WTC11 (cell line): ENCODE measurements at regions not wholly inside any gene's neighbourhood (a gene's known extent, or its start where the extent isn't known, plus 50 kb on each side); places are given as distances from the start of the nearest gene placed in this dataset.

ENCODE experiments used
- ATAC-seq: fragments of 200-7000 bp; cut with Tn5 transposase; 2 replicates; pipeline ENCODE4 v1.10.0; 2021; ENCODE audit warnings: mild to moderate bottlenecking, moderate library complexity
- CTCF ChIA-PET: fragments of 300-600 bp; sonication (Branson Sonifier 250); formaldehyde crosslinking; loops from one replicate; lab custom pipeline; 2021; ENCODE audit warnings: antibody characterized with exemption; lab: Charles Lee
- POLR2A ChIA-PET: fragments of 350-600 bp; sonication (Branson Sonifier 250); formaldehyde crosslinking; loops from one replicate; lab custom pipeline; 2021; ENCODE audit warnings: antibody characterized with exemption; lab: Charles Lee
- DNase-seq: peaks from one replicate; pipeline ENCODE4 v3.0.0; 2021; ENCODE audit warnings: low spot score
- H3K27ac Mint-ChIP-seq: 2 replicates; pipeline ENCODE4 v1.8.0; 2021; ENCODE audit warnings: mixed read lengths
- H3K27me3 Mint-ChIP-seq: 2 replicates; pipeline ENCODE4 v1.8.0; 2021; ENCODE audit warnings: low read depth, mild to moderate bottlenecking, moderate library complexity, mixed read lengths
- H3K36me3 Mint-ChIP-seq: 2 replicates; pipeline ENCODE4 v1.8.0; 2021; ENCODE audit warnings: mixed read lengths
- H3K4me1 Mint-ChIP-seq: 2 replicates; pipeline ENCODE4 v1.8.0; 2022; ENCODE audit warnings: mixed read lengths
- H3K4me3 Mint-ChIP-seq: 2 replicates; pipeline ENCODE4 v1.8.0; 2021; ENCODE audit warnings: mild to moderate bottlenecking, moderate library complexity, mixed read lengths
- H3K9me3 Mint-ChIP-seq: 2 replicates; pipeline ENCODE4 v1.8.0; 2021; ENCODE audit warnings: mixed read lengths
- AFF4 ChIP-seq: sonication (generic); formaldehyde crosslinking; IDR thresholded peaks from 2 replicates; pipeline ENCODE4 v1.8.1; 2023; ENCODE audit warnings: mild to moderate bottlenecking, missing genetic modification reagents, borderline replicate concordance
- AR ChIP-seq: fragments of 250-450 bp; sonication (Bioruptor Pico); IDR thresholded peaks from 2 replicates; pipeline ENCODE4 v1.9.0; 2021; ENCODE audit warnings: mild to moderate bottlenecking
- CREM ChIP-seq: sonication (generic); formaldehyde crosslinking; IDR thresholded peaks from 2 replicates; pipeline ENCODE4 v1.8.1; 2022; ENCODE audit warnings: mild to moderate bottlenecking, missing genetic modification reagents, moderate library complexity
- E2F4 ChIP-seq: sonication (generic); formaldehyde crosslinking; IDR thresholded peaks from 2 replicates; pipeline ENCODE4 v1.8.1; 2022; ENCODE audit warnings: low read depth, mild to moderate bottlenecking, moderate library complexity, missing genetic modification reagents, borderline replicate concordance
- FOXK1 ChIP-seq: sonication (generic); formaldehyde crosslinking; IDR thresholded peaks from 2 replicates; pipeline ENCODE4 v1.8.0; 2022; ENCODE audit warnings: mild to moderate bottlenecking, moderate library complexity, missing genetic modification reagents
- JAZF1 ChIP-seq: fragments of 250-450 bp; sonication (Bioruptor Pico); IDR thresholded peaks from 2 replicates; pipeline ENCODE4 v1.9.0; 2021; ENCODE audit warnings: moderate library complexity, mild to moderate bottlenecking, inconsistent platforms
- MLX ChIP-seq: sonication (generic); formaldehyde crosslinking; IDR thresholded peaks from 2 replicates; pipeline ENCODE4 v1.8.1; 2023; ENCODE audit warnings: mild to moderate bottlenecking, missing genetic modification reagents, moderate library complexity
- NFE2L1 ChIP-seq: sonication (generic); formaldehyde crosslinking; IDR thresholded peaks from 2 replicates; pipeline ENCODE4 v1.8.1; 2023; ENCODE audit warnings: missing genetic modification reagents
- NFYB ChIP-seq: sonication (generic); formaldehyde crosslinking; conservative IDR thresholded peaks from 2 replicates; pipeline ENCODE4 v1.8.0; 2022; ENCODE audit warnings: low read depth, missing genetic modification reagents
- PRDM15 ChIP-seq: sonication (generic); formaldehyde crosslinking; IDR thresholded peaks from 2 replicates; pipeline ENCODE4 v1.8.0; 2022; ENCODE audit warnings: missing genetic modification reagents
- SMAD3 ChIP-seq: sonication (generic); formaldehyde crosslinking; IDR thresholded peaks from 2 replicates; pipeline ENCODE4 v1.8.0; 2022; ENCODE audit warnings: missing genetic modification reagents, mild to moderate bottlenecking, borderline replicate concordance
- TEAD4 ChIP-seq: sonication (generic); formaldehyde crosslinking; IDR thresholded peaks from 2 replicates; pipeline ENCODE4 v1.8.0; 2022; ENCODE audit warnings: mild to moderate bottlenecking, missing genetic modification reagents
- USF1 ChIP-seq: sonication (generic); formaldehyde crosslinking; IDR thresholded peaks from 2 replicates; pipeline ENCODE4 v1.8.0; 2022; ENCODE audit warnings: mild to moderate bottlenecking, missing genetic modification reagents
- ZBTB43 ChIP-seq: sonication (generic); formaldehyde crosslinking; IDR thresholded peaks from 2 replicates; pipeline ENCODE4 v1.8.1; 2023; ENCODE audit warnings: mild to moderate bottlenecking, missing genetic modification reagents
- ZNF232 ChIP-seq: sonication (generic); formaldehyde crosslinking; IDR thresholded peaks from 2 replicates; pipeline ENCODE4 v1.8.0; 2022; ENCODE audit warnings: mild to moderate bottlenecking, missing genetic modification reagents
- ZNF281 ChIP-seq: sonication (generic); formaldehyde crosslinking; IDR thresholded peaks from 2 replicates; pipeline ENCODE4 v1.8.0; 2023; ENCODE audit warnings: mild to moderate bottlenecking, missing genetic modification reagents
- ZNF416 ChIP-seq: fragments of 250-450 bp; sonication (Bioruptor Pico); IDR thresholded peaks from 2 replicates; pipeline ENCODE4 v1.9.0; 2021; ENCODE audit warnings: mild to moderate bottlenecking, inconsistent platforms

GRCh38 chr1:188426561-188426960 is 1597.8 kb downstream of the PLA2G4A start (continued):
- TF ChIP-seq AFF4 (CRISPR knock-in tag) (no peak), JAZF1 (CRISPR knock-in tag) (no peak), ZNF416 (no peak), ZNF281 (CRISPR knock-in tag) (no peak), ZBTB43 (CRISPR knock-in tag) (no peak), E2F4 (CRISPR knock-in tag) (no peak), CREM (no peak), MLX (CRISPR knock-in tag) (no peak), TEAD4 (CRISPR knock-in tag) (no peak), USF1 (CRISPR knock-in tag) (no peak), NFYB (CRISPR knock-in tag) (no peak)

GRCh38 chr1:188427642-188428041 is 1598.9 kb downstream of the PLA2G4A start:
- TF ChIP-seq NFE2L1 (CRISPR knock-in tag): no peak
- no peaks in the 10 kb centered on the region for H3K36me3 Mint-ChIP-seq
- no peak overlapping the region for H3K4me3 Mint-ChIP-seq
- no peak overlapping the region for H3K27ac Mint-ChIP-seq
- DNase-seq (no peak), ATAC-seq (no peak)
- H3K27me3 Mint-ChIP-seq: no peaks in the 10 kb centered on the region
- ChIA-PET CTCF (no interaction called here), POLR2A (no interaction called here)
- no peaks in the 10 kb centered on the region for H3K9me3 Mint-ChIP-seq
- H3K4me1 Mint-ChIP-seq: no peaks in the 10 kb centered on the region

- POLR2A ChIA-PET: interaction anchor here (0.6 kb wide), 1 partner anchor 11 kb away, joined by 3 read pairs; no protein-coding TSS in a partner anchor
- Mint-ChIP-seq H3K27me3 (no peaks in the 10 kb centered on the region), H3K36me3 (no peaks in the 10 kb centered on the region), H3K27ac (no peak overlapping the region), H3K4me1 (no peaks in the 10 kb centered on the region), H3K4me3 (no peak overlapping the region), H3K9me3 (no peaks in the 10 kb centered on the region)
- DNase-seq (no peak), ATAC-seq (no peak)
- CTCF ChIA-PET: no interaction called here
- TF ChIP-seq PRDM15 (CRISPR knock-in tag) (no peak), ZNF232 (CRISPR knock-in tag) (no peak), AR (CRISPR knock-in tag) (no peak), FOXK1 (CRISPR knock-in tag) (no peak), SMAD3 (CRISPR knock-in tag) (no peak)
These were observed 1600.6 kb downstream of the PLA2G4A start for GRCh38 chr1:188429386-188429785.
